Esophagus muscularis mucosa (tissue), 4 donors: ENCODE measurements at regions not wholly inside any gene's neighbourhood (a gene's known extent, or its start where the extent isn't known, plus 50 kb on each side); places are given as distances from the start of the nearest gene placed in this dataset.

Experiments
- EP300 ChIP-seq: sonication (generic); formaldehyde crosslinking; IDR thresholded peaks from one replicate; pipeline ENCODE4 v1.6.1; 2017; ENCODE audit warnings: antibody characterized with exemption
- POLR2A ChIP-seq: fragments of 450-650 bp; IDR thresholded peaks from one replicate; pipeline ENCODE4 v1.6.1; 2017; ENCODE audit warnings: antibody characterized with exemption, moderate library complexity, mild to moderate bottlenecking, low read depth
- POLR2AphosphoS5 ChIP-seq, 2 donors: sonication (generic); formaldehyde crosslinking; IDR thresholded peaks; one replicate each; pipeline ENCODE4 v1.6.1; 2017; ENCODE audit warnings: antibody characterized with exemption in 2 of 2
- TF ChIP-seq, protein P1 (sequence below), 3 experiments: fragments of 200-600 bp in 2 of 3; fragments of 450-650 bp in 1 of 3; sonication (generic) in 2 of 3; IDR thresholded peaks; one replicate each; pipeline ENCODE4 v1.5.1; 2017 to 2019; ENCODE audit warnings: antibody characterized with exemption in 3 of 3, mild to moderate bottlenecking in 2 of 3, moderate library complexity in 1 of 3

DNA sequence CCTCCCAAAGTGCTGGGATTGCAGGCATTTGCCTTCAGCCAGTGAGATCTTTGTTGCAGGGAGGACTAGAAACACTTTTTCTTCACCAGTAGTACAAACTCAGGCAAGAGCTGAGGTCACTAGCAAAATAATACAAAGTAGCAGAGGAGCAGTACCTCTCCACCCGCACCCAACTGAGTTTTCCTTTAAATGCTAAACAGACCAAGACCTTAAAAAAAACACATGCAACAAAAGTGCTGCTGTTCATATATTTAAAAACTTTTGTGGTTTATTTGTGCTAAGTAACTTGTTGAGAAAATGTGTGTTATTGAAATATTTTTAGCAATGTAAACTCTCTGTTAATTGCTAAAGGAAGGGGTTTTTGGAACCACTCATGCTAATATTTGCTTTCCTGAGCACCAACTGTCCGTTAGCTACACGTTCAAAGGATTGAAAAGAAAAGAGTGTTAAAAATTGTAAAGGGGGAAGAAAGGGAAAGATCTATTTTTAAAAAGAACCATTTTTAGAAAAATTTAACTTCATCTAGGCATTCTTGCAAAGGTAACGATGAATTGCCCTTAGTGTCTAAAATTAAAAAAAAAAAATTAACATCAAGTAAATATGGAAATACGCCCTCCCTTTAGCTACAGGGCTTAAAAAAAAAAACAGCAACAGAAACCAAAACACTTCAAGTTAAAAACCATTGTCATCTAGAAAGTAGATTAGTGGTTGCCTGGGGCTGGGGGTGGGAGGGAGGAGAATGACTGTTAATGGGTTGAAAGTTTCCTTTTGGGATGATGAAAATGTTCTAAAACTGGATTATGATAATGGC is 114.0 kb upstream of the KRAS start:
- TF ChIP-seq, protein P1, sequence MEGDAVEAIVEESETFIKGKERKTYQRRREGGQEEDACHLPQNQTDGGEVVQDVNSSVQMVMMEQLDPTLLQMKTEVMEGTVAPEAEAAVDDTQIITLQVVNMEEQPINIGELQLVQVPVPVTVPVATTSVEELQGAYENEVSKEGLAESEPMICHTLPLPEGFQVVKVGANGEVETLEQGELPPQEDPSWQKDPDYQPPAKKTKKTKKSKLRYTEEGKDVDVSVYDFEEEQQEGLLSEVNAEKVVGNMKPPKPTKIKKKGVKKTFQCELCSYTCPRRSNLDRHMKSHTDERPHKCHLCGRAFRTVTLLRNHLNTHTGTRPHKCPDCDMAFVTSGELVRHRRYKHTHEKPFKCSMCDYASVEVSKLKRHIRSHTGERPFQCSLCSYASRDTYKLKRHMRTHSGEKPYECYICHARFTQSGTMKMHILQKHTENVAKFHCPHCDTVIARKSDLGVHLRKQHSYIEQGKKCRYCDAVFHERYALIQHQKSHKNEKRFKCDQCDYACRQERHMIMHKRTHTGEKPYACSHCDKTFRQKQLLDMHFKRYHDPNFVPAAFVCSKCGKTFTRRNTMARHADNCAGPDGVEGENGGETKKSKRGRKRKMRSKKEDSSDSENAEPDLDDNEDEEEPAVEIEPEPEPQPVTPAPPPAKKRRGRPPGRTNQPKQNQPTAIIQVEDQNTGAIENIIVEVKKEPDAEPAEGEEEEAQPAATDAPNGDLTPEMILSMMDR (IDR thresholded peaks at IDR 0.05): no peak
- TF ChIP-seq EP300 (no peak), POLR2A (no peak), POLR2AphosphoS5 (IDR thresholded peaks at IDR 0.05) (no peak)
